ENCODE measurements at regions not wholly inside any gene's neighbourhood (a gene's known extent, or its start where the extent isn't known, plus 50 kb on each side); places are given as distances from the start of the nearest gene placed in this dataset.
"Not testable (repeated sequence)": the region's sequence is repeated elsewhere in the genome, so short reads cannot be mapped to it uniquely, and the experiment has no call there.

GRCh38 chr11:116680349-116681125, 92.2 kb downstream of the BUD13 start:
- CTCF ChIA-PET: interaction anchor here (1.1 kb wide), 1 partner anchor 11 kb away, joined by 4 read pairs; no protein-coding TSS in a partner anchor
- POLR2A ChIA-PET: no interaction called here

DNA sequence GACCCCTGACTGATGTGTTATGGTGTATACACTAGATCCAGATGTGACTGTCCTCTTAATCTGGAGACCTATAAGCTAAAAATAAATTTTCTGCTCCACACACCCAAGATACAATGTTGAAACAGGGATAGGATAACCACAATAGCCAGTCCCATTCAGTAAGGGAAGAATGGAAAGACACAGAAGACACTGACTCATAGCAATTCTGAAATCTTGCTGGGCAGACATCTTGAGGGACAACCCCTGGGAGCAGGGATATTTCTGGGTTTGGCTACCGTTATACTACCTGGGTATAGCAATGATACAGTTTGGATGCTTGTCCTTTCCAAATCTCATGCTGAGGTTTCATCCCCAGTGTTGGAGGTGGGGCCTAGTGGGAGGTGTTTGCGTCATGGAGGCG, 93.9 kb downstream of the BUD13 start:
- CTCF ChIA-PET: no interaction called here
- POLR2A ChIA-PET: no interaction called here

GRCh38 chr11:116667318-116667717, 105.5 kb downstream of the BUD13 start:
- CTCF ChIA-PET, POLR2A ChIA-PET: not testable (repeated sequence)

DNA sequence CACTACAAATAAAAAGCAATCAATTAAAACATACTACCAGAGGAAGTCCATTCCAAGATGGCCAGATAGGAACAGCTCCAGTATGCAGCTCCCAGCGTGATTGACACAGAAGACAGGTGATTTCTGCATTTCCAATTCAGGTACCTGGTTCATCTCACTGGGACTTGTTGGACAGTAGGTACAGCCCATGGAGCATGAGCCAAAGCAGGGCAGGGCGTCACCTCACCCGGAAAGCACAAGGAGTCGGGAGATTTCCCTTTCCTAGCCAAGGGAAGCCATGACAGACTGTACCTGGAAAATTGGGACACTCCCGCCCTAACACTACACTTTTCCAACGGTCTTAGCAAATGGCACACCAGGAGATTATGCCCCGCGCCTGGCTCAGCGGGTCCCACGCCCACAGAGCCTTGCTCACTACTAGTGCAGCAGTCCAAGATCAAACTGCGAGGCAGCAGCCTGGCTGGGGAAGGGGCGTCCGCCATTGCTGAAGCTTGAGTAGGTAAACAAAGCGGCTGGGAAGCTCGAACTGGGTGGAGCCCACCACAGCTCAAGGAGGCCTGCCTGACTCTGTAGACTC, 106.0 kb downstream of the BUD13 start:
- POLR2A ChIA-PET, CTCF ChIA-PET: not testable (repeated sequence)

DNA sequence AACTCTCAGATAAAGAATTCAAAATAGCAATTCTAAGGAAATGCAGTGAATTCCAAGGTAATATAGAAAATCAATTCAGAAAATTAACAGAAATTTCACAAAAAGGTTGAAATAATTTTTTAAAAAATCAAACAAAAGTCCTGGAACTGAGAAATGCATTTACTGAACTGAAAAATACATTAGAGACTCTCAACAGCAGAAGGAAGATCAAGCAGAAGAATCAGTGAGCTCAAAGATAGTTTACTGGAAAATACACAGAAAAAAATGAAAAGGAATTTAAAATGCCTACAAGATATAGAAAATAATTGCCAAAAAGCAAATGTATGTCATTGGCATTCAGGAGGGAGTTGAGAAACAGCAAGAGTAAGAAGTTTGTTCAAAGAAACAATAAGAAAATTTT, 107.3 kb downstream of the BUD13 start:
- POLR2A ChIA-PET: no interaction called here
- CTCF ChIA-PET: interaction anchor here (1.2 kb wide), 1 partner anchor 26 kb away, joined by 3 read pairs; no protein-coding TSS in a partner anchor

- CTCF ChIA-PET: no interaction called here
- POLR2A ChIA-PET: no interaction called here
Measured at GRCh38 chr11:116661056-116661455, 111.7 kb downstream of the BUD13 start.

DNA sequence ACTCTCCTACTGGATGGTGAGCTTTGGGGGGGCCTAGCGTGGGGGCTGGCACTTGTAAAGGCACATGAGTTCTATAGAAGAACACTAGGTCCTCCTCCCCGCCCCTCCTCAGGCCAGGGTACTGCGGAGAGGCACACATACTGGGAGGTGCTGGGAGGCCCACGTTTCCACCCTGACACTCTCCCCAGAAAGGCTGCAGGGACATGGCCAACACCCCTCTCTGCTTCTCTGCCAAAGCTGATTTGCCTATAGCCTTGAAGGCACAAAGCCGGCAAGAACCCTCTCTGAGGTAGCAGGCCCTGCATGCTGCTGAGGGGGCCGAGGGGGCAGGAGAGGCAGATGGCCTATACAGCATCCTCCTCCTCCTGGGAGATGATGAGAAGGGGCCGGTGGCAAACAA, 112.8 kb downstream of the BUD13 start:
- CTCF ChIA-PET: no interaction called here
- POLR2A ChIA-PET: no interaction called here

- POLR2A ChIA-PET: no interaction called here
Measured at GRCh38 chr11:116658876-116659535, 113.8 kb downstream of the BUD13 start.

DNA sequence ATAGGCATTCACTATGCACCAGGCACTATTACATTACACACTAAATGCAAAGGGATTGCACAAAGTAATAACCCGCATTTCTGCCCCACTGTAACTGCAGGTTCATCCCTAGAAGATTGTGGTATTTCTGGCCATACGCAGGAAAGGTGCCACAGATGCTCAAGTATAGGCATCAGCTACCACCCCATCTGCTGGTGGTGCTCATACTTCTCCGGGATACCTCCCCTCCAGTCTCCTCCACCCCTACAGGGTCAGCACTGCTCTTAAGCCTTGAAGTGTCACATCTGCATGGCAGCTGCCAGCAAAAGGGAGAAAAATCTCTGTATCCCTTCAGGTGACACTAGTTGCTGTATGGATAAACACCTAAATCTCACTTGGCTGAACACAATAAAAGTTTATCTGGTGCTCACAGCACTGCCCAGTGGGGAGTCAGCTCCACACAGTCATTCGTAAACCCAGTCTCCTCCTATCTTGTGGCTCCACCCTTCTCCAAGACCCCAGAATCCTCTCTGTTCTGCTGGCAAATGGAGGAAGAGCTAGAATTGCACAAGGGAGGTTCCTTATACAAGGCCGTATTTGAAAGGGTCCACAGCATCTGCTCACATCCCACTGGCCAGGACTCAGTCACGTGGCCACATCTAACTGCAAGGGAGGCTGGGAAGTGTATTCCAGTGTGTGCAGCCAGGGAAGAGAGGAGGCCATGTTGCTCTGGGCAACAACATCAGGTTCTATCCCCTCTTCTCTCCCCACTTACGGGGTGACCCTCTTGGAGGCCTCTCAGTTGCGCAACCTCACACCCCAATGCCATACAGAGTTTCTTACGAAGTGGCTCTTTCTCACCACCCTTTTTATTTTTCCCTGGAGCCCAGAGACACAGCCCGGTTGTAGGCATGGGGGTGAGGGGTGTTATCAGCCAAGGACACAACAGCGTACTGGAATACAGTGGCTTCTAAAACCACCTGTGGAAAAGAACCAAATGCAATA, 114.7 kb downstream of the BUD13 start:
- POLR2A ChIA-PET: no interaction called here
- CTCF ChIA-PET: no interaction called here

More at GRCh38 chr11:116658876-116659535, 113.8 kb downstream of the BUD13 start:
- CTCF ChIA-PET: no interaction called here

DNA sequence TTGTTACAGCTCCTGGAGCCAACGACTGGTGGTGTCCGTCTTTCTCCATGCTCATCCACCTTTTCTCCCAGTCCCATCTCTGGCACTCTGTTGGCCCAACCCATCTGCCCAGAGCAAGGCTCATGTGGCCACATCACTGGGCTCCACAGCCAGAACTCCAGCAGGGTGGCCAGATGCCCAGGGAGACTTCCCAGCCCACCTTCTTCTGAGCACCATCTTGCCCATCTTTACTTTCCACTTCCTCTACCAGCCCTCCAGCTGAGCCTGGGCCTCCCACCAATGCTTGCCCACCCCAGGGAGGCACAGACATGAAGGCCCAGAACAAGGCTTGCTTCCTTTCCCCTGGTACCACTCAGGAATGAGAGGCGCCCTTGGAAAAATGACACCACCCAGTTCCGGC, 116.8 kb downstream of the BUD13 start:
- ChIA-PET CTCF (interaction anchor here (0.7 kb wide), 1 partner anchor 56 kb away, joined by 3 read pairs; no protein-coding TSS in a partner anchor), POLR2A (no interaction called here)

DNA sequence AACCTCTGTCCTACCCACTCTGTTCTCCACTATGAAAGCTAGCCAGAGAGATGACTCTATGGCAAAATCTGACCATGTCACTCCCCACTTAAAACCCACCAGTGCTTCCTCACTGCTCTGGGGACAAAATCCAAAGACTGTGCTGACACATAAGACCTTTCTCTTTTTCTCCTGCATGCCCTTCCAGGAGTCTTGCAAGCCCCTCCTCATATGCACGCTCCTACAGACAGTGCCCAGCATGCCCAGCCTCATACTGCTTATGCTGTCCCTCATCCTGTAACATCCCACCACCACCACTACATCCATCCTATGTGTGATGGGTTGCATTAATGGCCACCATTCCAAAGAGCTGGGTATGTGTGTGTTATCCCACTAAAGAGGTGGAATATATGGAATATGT, 118.3 kb downstream of the BUD13 start:
- ChIA-PET POLR2A (no interaction called here), CTCF (no interaction called here)

DNA sequence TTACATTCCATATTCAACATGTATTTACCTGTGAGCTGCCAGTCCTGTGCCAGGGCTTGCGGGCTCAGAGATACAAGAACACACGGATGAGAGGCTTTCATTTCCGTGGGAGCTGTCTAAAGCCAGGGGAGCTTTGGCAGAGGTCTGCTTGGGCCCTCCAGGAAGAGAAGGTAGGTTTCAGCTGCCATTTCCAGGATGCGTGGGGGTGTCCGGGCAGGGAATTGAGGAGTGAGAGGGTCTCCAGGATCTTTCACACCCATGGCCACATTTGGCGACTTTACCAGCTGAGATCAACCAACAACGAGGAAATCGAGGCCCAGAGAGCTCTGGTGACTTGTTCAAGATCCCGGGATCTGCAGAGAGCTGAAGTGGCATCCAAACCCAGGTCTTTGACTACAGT, 119.6 kb downstream of the BUD13 start:
- POLR2A ChIA-PET: no interaction called here
- CTCF ChIA-PET: interaction anchor here (0.7 kb wide), 2 partner anchors 200 to 1017 kb away, joined by 3 to 4 read pairs; no protein-coding TSS in a partner anchor

DNA sequence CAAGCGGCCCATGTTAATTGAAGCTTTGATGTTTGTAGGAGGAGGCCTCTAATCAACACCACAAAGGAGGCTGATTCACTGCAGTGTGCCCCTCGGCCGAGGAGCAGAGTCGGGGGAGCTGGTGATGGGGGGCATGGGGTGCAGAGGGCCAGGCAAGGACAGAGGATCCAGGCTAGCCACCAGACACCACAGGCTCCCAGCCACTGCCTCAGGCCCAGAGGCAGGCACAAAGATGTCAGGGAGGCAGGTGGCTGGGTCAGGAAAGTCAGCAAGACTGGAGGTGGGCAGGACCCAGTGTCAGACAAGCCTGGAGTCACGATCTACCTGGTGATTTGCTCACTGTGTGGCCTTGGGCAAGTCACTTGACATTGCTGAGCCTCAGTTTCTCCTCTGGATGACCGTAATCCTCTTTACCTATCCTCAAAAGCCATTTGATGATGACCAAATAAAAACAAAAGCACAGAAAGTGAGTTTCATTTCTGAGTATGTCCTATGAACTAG, 121.0 kb downstream of the BUD13 start:
- ChIA-PET POLR2A (no interaction called here), CTCF (interaction anchor here (0.7 kb wide), 2 partner anchors 40 to 703 kb away, joined by 3 read pairs; no protein-coding TSS in a partner anchor)

DNA sequence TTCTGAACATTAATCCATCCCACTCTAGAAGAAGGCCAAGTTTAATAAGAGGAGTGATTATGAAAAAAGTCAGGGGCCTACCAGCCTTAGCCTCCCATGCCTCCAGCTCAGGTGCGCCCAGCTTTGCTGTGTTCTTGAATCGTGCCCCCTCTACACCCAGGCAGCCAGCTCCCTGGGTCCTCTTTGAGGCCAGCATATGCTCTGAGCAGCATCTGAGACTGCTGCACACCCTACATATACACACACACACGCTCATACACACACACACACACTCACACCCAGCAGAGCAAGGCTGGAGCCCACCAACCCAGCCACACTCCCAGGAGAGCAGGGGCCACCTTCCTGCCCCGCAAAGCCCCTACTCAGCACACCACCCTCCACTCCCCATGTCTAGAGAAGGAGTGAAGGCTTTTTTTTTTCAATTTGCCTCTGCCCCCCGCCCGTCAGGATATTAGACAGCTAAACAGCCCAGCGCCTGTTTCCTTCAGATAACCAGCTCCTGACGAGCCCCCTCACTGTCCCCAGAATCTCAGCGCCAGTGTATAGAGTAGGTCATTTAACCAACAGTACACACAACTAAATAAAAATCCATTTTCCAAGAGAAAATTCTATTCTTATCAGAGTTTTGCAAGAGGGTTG, 121.6 kb downstream of the BUD13 start:
- ChIA-PET POLR2A (no interaction called here), CTCF (interaction anchor here (0.7 kb wide), 2 partner anchors 40 to 704 kb away, joined by 3 read pairs; no protein-coding TSS in a partner anchor)

DNA sequence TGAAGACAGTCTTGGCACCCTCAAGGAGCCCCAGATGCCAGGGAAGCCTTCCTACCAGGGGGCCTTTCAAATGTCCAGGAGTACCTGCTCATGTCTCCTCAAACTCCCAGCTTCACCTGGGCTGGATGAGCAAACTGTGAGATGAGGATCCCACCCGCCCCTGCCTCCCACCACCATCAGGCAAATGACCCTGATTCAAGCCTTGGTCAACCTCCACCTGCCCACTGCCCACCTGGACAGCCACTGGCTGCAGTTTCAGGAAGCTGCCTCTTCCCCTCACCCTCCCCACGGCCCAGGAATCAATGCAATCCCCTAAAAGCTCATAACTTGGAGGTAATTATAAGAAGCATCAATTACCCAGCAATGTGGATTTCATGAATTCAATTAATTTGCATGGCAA, 122.7 kb downstream of the BUD13 start:
- CTCF ChIA-PET: no interaction called here
- POLR2A ChIA-PET: no interaction called here

GRCh38 chr11:116649268-116649667, 123.5 kb downstream of the BUD13 start:
- CTCF ChIA-PET: no interaction called here

DNA sequence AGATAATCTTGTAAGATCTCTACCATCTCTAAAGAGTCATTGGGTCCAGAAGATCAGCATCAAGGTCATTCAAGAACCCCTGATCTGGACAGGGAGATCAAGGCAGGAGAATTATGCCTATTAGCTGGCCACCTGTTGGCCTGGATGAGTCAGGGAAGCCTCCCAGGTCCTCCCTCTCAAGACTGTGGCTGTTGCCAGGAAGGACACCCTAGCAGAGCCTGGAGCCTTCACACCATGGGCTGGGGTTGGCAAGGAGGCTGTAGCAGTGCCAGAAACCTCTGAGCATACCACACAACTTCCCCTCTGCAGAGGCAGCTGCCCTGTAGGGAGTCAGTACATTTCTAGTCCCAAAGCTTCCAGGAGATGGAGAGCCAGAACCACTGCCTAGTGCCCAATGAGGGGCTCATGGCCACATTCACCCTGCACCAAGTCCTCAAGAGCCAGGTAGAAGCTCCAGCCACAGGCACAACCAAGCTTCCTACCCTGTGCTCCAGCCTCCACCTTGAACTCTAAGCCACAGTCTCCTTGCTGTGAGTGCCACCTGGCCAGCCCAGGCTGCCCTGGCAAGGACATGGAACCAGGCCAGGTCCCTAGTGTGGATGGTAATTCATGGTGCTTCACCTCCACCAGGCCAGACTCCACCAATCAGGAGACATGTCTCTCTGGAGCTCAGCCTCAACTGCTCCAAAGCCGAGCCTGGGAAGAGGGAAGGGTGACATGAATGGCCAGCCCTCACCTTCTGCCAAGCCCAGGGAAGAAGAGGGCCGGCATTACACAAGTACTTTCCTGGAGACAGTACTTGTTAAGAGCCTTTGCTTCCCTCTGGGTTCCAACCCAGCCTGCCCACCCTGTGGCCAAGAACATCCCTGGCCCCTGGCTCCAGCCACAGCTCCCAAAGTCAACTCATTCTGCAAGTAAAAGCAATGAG, 124.3 kb downstream of the BUD13 start:
- ChIA-PET POLR2A (no interaction called here), CTCF (interaction anchor here (0.6 kb wide), 1 partner anchor 24 kb away, joined by 4 read pairs; no protein-coding TSS in a partner anchor)

More at GRCh38 chr11:116649268-116649667, 123.5 kb downstream of the BUD13 start:
- POLR2A ChIA-PET: no interaction called here
